KMS-11 (cell line): ENCODE measurements at regions not wholly inside any gene's neighbourhood (a gene's known extent, or its start where the extent isn't known, plus 50 kb on each side); places are given as distances from the start of the nearest gene placed in this dataset.

Source experiments
- H2AFZ ChIP-seq: fragments of 200-600 bp; sonication (generic); 2 replicates; pipeline ENCODE4 v1.6.1; 2016; ENCODE audit warnings: antibody characterized with exemption, mixed run types, low read depth
- H3K27ac ChIP-seq: fragments of 200-600 bp; sonication (generic); 2 replicates; pipeline ENCODE4 v1.6.1; 2016; ENCODE audit warnings: mild to moderate bottlenecking, mixed run types
- H3K27me3 ChIP-seq: fragments of 200-600 bp; sonication (generic); 2 replicates; pipeline ENCODE4 v1.6.1; 2017; ENCODE audit warnings: mild to moderate bottlenecking, low read depth, mixed run types, moderate library complexity; ENCODE audit not compliant: insufficient read depth
- H3K36me3 ChIP-seq: fragments of 200-600 bp; sonication (generic); 2 replicates; pipeline ENCODE4 v1.6.1; 2017; ENCODE audit warnings: mild to moderate bottlenecking, mixed run types; ENCODE audit not compliant: insufficient read depth
- H3K4me1 ChIP-seq: fragments of 200-600 bp; sonication (generic); 2 replicates; pipeline ENCODE4 v1.6.1; 2016; ENCODE audit warnings: mild to moderate bottlenecking, low read depth, mixed run types; ENCODE audit not compliant: poor library complexity, severe bottlenecking
- H3K4me2 ChIP-seq: fragments of 200-600 bp; sonication (generic); 2 replicates; pipeline ENCODE4 v1.7.0; 2016; ENCODE audit warnings: mild to moderate bottlenecking, mixed run types
- H3K4me3 ChIP-seq: fragments of 200-600 bp; sonication (generic); IDR thresholded peaks from 2 replicates; pipeline ENCODE4 v1.6.1; 2017; ENCODE audit warnings: low read depth, low read length, mixed read lengths; ENCODE audit not compliant: insufficient read depth
- H3K79me2 ChIP-seq: fragments of 200-600 bp; sonication (generic); 2 replicates; pipeline ENCODE4 v1.6.1; 2016; ENCODE audit warnings: low read depth, mixed run types; ENCODE audit not compliant: insufficient read depth
- H3K9ac ChIP-seq: fragments of 200-600 bp; sonication (generic); 2 replicates; pipeline ENCODE4 v1.6.1; 2016; ENCODE audit warnings: mild to moderate bottlenecking, mixed run types
- H4K20me1 ChIP-seq: fragments of 200-600 bp; sonication (generic); 2 replicates; pipeline ENCODE4 v1.6.1; 2016; ENCODE audit warnings: mild to moderate bottlenecking, mixed run types; ENCODE audit not compliant: insufficient read depth
- TF ChIP-seq, protein P1 (sequence below): fragments of 200-600 bp; sonication (generic); conservative IDR thresholded peaks from 2 replicates; pipeline ENCODE4 v1.6.1; 2017; ENCODE audit warnings: low read depth, mild to moderate bottlenecking, antibody characterized with exemption, low read length, moderate library complexity, mixed read lengths

DNA sequence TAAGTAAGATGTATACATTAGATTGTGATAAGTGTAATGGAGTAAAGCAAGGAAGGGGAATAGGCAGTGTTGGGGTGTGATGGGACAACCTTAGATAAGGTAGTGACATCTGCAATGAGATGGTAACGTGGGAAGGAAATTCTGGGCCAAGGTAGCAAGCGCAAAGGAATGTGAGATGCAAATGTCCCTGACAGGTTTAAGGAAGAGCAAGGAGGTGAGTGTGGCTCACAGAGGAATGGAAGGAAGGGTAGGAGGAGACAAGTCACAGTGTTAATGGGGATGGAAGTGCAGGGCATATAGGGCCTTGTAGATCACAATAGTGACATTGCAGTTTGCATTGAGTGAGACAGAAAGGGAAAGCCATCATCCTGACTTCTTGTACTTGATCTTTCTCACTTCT lies 170.9 kb upstream of the FAM98A start:
- Histone ChIP-seq H3K4me3 (no peak overlapping the region), H3K27ac (no peak overlapping the region), H3K9ac (no peak overlapping the region), H3K27me3 (no peaks in the 10 kb centered on the region), H3K79me2 (no peaks in the 10 kb centered on the region), H3K36me3 (no peaks in the 10 kb centered on the region), H2AFZ (no peak overlapping the region), H3K4me2 (no peak overlapping the region), H4K20me1 (no peaks in the 10 kb centered on the region), H3K4me1 (no peaks in the 10 kb centered on the region)
- TF ChIP-seq, protein P1, sequence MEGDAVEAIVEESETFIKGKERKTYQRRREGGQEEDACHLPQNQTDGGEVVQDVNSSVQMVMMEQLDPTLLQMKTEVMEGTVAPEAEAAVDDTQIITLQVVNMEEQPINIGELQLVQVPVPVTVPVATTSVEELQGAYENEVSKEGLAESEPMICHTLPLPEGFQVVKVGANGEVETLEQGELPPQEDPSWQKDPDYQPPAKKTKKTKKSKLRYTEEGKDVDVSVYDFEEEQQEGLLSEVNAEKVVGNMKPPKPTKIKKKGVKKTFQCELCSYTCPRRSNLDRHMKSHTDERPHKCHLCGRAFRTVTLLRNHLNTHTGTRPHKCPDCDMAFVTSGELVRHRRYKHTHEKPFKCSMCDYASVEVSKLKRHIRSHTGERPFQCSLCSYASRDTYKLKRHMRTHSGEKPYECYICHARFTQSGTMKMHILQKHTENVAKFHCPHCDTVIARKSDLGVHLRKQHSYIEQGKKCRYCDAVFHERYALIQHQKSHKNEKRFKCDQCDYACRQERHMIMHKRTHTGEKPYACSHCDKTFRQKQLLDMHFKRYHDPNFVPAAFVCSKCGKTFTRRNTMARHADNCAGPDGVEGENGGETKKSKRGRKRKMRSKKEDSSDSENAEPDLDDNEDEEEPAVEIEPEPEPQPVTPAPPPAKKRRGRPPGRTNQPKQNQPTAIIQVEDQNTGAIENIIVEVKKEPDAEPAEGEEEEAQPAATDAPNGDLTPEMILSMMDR: no peak

DNA sequence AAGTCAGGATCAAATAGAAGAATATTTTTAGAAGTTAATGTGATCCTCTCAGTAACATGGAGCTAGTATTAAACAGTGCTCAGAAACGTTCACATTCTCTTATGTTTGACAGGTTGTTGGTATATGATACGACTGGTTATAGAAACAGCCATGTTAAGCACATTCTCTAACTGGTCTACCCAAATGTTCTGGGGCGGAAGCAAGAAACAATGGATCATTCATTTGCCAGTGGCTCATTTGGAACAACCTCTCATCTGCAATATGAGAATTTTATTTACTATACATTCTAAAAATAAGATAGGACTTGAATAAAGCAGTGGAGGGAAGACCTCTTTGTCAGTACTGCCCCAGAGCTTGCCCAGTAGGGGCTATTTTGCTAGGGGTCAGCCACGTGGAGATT lies 167.1 kb upstream of the FAM98A start:
- Histone ChIP-seq H3K9ac (no peak overlapping the region), H2AFZ (no peak overlapping the region)

DNA sequence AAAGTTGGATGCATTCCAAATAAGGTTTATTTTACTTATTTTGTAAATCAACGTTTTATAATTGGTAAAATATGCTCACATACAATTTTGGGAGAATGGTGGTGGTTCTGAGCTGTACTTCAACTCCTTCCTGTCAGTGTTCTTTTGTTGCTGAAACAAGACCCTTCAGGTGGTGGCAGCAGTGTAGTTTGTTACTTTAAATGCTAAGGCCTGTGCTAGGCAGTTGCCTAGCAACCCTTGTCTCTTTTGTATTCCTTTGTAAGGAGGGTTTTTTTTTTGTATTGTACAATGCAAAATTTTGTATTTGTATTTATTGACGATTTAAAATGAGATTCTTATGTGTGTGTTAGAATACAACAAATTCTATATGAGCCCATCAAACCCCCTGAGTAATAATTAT lies 166.0 kb upstream of the FAM98A start:
- Histone ChIP-seq H3K9ac (no peak overlapping the region), H4K20me1 (no peaks in the 10 kb centered on the region), H3K27ac (no peak overlapping the region), H3K27me3 (no peaks in the 10 kb centered on the region), H3K36me3 (no peaks in the 10 kb centered on the region), H3K4me1 (no peaks in the 10 kb centered on the region), H3K79me2 (no peaks in the 10 kb centered on the region), H3K4me3 (no peak overlapping the region), H2AFZ (no peak overlapping the region), H3K4me2 (no peak overlapping the region)
- TF ChIP-seq, protein P1: no peak

More for the DNA sequence above, 167.1 kb upstream of the FAM98A start:
- Histone ChIP-seq H3K79me2 (no peaks in the 10 kb centered on the region), H3K4me1 (no peaks in the 10 kb centered on the region), H3K4me2 (no peak overlapping the region), H4K20me1 (no peaks in the 10 kb centered on the region), H3K4me3 (no peak overlapping the region), H3K36me3 (no peaks in the 10 kb centered on the region), H3K27ac (no peak overlapping the region), H3K27me3 (no peaks in the 10 kb centered on the region)
- TF ChIP-seq, protein P1: no peak

DNA sequence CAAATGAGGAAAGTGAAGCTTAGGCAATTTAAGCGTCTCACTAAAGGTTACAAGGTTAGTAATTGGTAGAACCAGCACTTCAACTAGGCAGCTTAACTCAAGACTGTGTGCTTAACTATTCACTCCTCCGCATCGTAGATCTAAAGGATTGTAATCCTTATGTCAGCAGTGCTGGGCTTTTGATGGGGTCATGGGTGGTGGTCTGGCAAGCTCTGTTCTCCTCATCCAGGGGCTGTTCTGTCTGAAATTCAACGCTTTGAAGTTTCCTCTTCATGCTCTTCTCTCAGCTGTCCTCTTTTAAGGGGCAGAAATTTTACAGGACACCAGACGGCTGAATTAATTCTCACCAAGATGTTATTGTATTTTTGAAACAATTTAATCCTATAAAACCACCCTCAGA lies 165.5 kb upstream of the FAM98A start:
- Histone ChIP-seq H3K27me3 (no peaks in the 10 kb centered on the region), H3K4me2 (no peak overlapping the region), H4K20me1 (no peaks in the 10 kb centered on the region), H3K27ac (no peak overlapping the region), H3K79me2 (no peaks in the 10 kb centered on the region), H3K4me1 (no peaks in the 10 kb centered on the region), H3K36me3 (no peaks in the 10 kb centered on the region), H3K4me3 (no peak overlapping the region), H3K9ac (no peak overlapping the region), H2AFZ (no peak overlapping the region)
- TF ChIP-seq, protein P1: no peak
